HepG2 (cell line): ENCODE measurements at regions not wholly inside any gene's neighbourhood (a gene's known extent, or its start where the extent isn't known, plus 50 kb on each side); places are given as distances from the start of the nearest gene placed in this dataset.

Source experiments
- ATAC-seq: fragments of 200-7000 bp; cut with Tn5 transposase; 3 replicates; pipeline ENCODE4 v1.9.1; 2020; ENCODE audit warnings: mild to moderate bottlenecking, moderate library complexity
- BruUV-seq: library from RNA; stranded (reverse); fragments of 400-500 nt; replicated peaks from 2 replicates; lab custom pipeline; 2021; lab: Mats Ljungman, UMichigan
- CTCF ChIA-PET: fragments of 300-600 bp; formaldehyde crosslinking; extraction: SDS; loops from one replicate; lab custom pipeline; 2021; ENCODE audit warnings: low total read pairs, inconsistent platforms, low intra/inter-chr PET ratio; lab: Yijun Ruan, JAX
- POLR2A ChIA-PET: fragments of 350-600 bp; sonication (Branson Sonifier 250); formaldehyde crosslinking; loops from one replicate; lab custom pipeline; 2020; ENCODE audit warnings: antibody characterized with exemption, inconsistent platforms; lab: Yijun Ruan, JAX
- DNase-seq: peaks from one replicate; pipeline ENCODE4 v3.0.0-alpha.2; 2015; ENCODE audit warnings: low spot score
- FAIRE-seq: peaks from 3 replicates; lab custom pipeline; 2011; peaks lifted over from hg19 to GRCh38; lab: Jason Lieb, UNC
- H2AFZ ChIP-seq: one replicate; pipeline ENCODE4 v1.6.1; 2011; ENCODE audit warnings: low read length, inconsistent platforms
- H3K27ac ChIP-seq: fragments of 300-600 bp; 3 replicates; pipeline ENCODE4 v1.8.0; 2011; ENCODE audit warnings: mixed run types, mild to moderate bottlenecking, mixed read lengths, low read length, inconsistent platforms; ENCODE audit not compliant: insufficient read depth; ENCODE audit errors: extremely low read length
- H3K27me3 ChIP-seq, 2 experiments: fragments of 200-600 bp in 1 of 2; 2 replicates in 1 of 2; 3 replicates in 1 of 2; pipeline versions ENCODE4 v1.6.0 to v1.8.0; 2011; ENCODE audit warnings: low read length in 2 of 2, mild to moderate bottlenecking in 2 of 2, moderate library complexity in 2 of 2, inconsistent platforms in 1 of 2; ENCODE audit not compliant: insufficient read depth in 2 of 2, control insufficient read depth in 1 of 2
- H3K36me3 ChIP-seq, 2 experiments: fragments of 200-600 bp in 1 of 2; replicated peaks in 1 of 2; 2 replicates in 1 of 2; 3 replicates in 1 of 2; pipeline versions ENCODE4 v1.5.1 to v1.8.0; 2011; ENCODE audit warnings: low read length in 2 of 2, inconsistent platforms in 1 of 2; ENCODE audit not compliant: insufficient read depth in 2 of 2, control insufficient read depth in 1 of 2
- H3K4me1 ChIP-seq: 2 replicates; pipeline ENCODE4 v1.5.1; 2012; ENCODE audit warnings: low read length, inconsistent platforms; ENCODE audit not compliant: insufficient read depth
- H3K4me2 ChIP-seq: 2 replicates; pipeline ENCODE4 v1.6.0; 2011; ENCODE audit warnings: low read depth, low read length, inconsistent platforms
- H3K4me3 ChIP-seq, 3 experiments: fragments of 200-600 bp in 1 of 3; sonication (generic), shearing (Covaris generic) in 1 of 3; replicated peaks in 1 of 3; 2 replicates each; pipeline ENCODE4 v1.5.1; 2011 to 2016; ENCODE audit warnings: low read length in 3 of 3, inconsistent platforms in 2 of 3, low read depth in 2 of 3, mild to moderate bottlenecking in 2 of 3, control low read depth in 1 of 3, mixed read lengths in 1 of 3; ENCODE audit not compliant: insufficient read depth in 1 of 3
- H3K79me2 ChIP-seq: one replicate; pipeline ENCODE4 v1.6.1; 2011; ENCODE audit warnings: low read length, inconsistent platforms; ENCODE audit not compliant: insufficient read depth
- H3K9ac ChIP-seq: 2 replicates; pipeline ENCODE4 v1.6.0; 2011; ENCODE audit warnings: mild to moderate bottlenecking, low read depth, low read length, inconsistent platforms; ENCODE audit not compliant: insufficient read depth
- H3K9me3 ChIP-seq: 2 replicates; pipeline ENCODE4 v1.5.1; 2012; ENCODE audit warnings: mild to moderate bottlenecking, low read length
- H4K20me1 ChIP-seq: 2 replicates; pipeline ENCODE4 v1.6.0; 2011; ENCODE audit warnings: inconsistent platforms, mild to moderate bottlenecking, low read length, moderate library complexity; ENCODE audit not compliant: insufficient read depth
- ARID2 ChIP-seq: sonication (generic); formaldehyde crosslinking; IDR thresholded peaks from 2 replicates; pipeline ENCODE4 v1.8.1; 2022; ENCODE audit warnings: mild to moderate bottlenecking, missing genetic modification reagents, borderline replicate concordance
- NCOA5 ChIP-seq: sonication (generic); formaldehyde crosslinking; IDR thresholded peaks from 2 replicates; pipeline ENCODE4 v1.4.0; 2020; ENCODE audit warnings: missing genetic modification reagents
- POGZ ChIP-seq: sonication (generic); formaldehyde crosslinking; IDR thresholded peaks from 2 replicates; pipeline ENCODE4 v1.4.0; 2020; ENCODE audit warnings: mild to moderate bottlenecking, missing genetic modification reagents
- PRMT3 ChIP-seq: sonication (generic); formaldehyde crosslinking; IDR thresholded peaks from 2 replicates; pipeline ENCODE4 v1.8.1; 2022; ENCODE audit warnings: low read depth, mild to moderate bottlenecking, moderate library complexity, missing genetic modification reagents, borderline replicate concordance
- TBX2 ChIP-seq: sonication (generic); formaldehyde crosslinking; IDR thresholded peaks from 2 replicates; pipeline ENCODE4 v1.5.0; 2020; ENCODE audit warnings: missing genetic modification reagents, mild to moderate bottlenecking, borderline replicate concordance
- WGBS: methylation state at CpG from one replicate; pipeline ENCODE4 v1.1.6; 2017; ENCODE audit warnings: low lambda C conversion rate; 5-methylcytosine and 5-hydroxymethylcytosine counted together
- in situ Hi-C: cut with HindIII; loops from 2 replicates; pipeline ENCODE4 v1.10.0; 2017; ENCODE audit warnings: low pct_unique_long_range_greater_than_20kb; ENCODE audit not compliant: extremely low pct_ligation_motif_present
- intact Hi-C: fragments of 100-400 bp; cut with micrococcal nuclease; formaldehyde crosslinking; loops from one replicate; pipeline ENCODE4 v1.10.0; 2022; ENCODE audit not compliant: unreplicated experiment
- TF ChIP-seq, protein P1 (sequence below): sonication (generic); formaldehyde crosslinking; IDR thresholded peaks from 2 replicates; pipeline ENCODE4 v1.4.0; 2020; ENCODE audit warnings: missing genetic modification reagents, borderline replicate concordance
- TF ChIP-seq, protein P2 (sequence below): sonication (generic); formaldehyde crosslinking; conservative IDR thresholded peaks from 2 replicates; pipeline ENCODE4 v1.4.0; 2020; ENCODE audit warnings: mild to moderate bottlenecking, missing genetic modification reagents, moderate library complexity
- TF ChIP-seq, protein P3 (sequence below): sonication (generic); formaldehyde crosslinking; IDR thresholded peaks from 2 replicates; pipeline ENCODE4 v1.4.0; 2020; ENCODE audit warnings: missing genetic modification reagents; ENCODE audit errors: not compliant biosample characterization

DNA sequence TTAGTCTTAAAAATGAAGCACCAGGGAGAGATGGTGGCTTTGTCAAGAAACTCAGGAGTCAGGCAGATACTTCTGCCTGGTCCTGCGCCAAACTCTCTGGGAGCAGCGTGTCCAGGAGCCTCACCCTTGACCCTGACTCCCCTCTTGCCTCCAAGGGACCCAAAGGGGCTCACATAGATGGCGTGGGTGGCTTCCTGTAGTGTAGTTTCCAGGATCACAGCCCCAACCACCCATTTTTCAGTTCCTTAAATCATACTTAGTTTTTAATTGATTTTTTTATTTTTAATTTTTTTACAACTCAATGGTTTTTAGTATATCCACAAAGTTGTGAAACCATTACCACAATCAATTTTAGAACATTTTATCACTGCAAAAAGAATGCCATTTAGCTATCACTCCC, 107.7 kb upstream of the IGSF21 start:
- H3K79me2 ChIP-seq, result no peaks in the 10 kb centered on the region
- no peak for DNase-seq
- H3K9me3 ChIP-seq, result no peaks in the 10 kb centered on the region
- POLR2A ChIA-PET, result no interaction called here
- no peaks in the 10 kb centered on the region for H3K4me1 ChIP-seq
- in situ Hi-C loops (loop anchor here (5.0 kb wide), 1 partner anchor 78 kb away; no protein-coding TSS in a partner anchor), intact Hi-C loops (loop anchor here (2.0 kb wide), 1 partner anchor 77 kb away; no protein-coding TSS in a partner anchor)
- no peak overlapping the region for H3K4me2 ChIP-seq
- no peak overlapping the region for H3K4me3 ChIP-seq
- TF ChIP-seq, protein P1, sequence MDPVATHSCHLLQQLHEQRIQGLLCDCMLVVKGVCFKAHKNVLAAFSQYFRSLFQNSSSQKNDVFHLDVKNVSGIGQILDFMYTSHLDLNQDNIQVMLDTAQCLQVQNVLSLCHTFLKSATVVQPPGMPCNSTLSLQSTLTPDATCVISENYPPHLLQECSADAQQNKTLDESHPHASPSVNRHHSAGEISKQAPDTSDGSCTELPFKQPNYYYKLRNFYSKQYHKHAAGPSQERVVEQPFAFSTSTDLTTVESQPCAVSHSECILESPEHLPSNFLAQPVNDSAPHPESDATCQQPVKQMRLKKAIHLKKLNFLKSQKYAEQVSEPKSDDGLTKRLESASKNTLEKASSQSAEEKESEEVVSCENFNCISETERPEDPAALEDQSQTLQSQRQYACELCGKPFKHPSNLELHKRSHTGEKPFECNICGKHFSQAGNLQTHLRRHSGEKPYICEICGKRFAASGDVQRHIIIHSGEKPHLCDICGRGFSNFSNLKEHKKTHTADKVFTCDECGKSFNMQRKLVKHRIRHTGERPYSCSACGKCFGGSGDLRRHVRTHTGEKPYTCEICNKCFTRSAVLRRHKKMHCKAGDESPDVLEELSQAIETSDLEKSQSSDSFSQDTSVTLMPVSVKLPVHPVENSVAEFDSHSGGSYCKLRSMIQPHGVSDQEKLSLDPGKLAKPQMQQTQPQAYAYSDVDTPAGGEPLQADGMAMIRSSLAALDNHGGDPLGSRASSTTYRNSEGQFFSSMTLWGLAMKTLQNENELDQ (CRISPR knock-in tag), result no peak
- TF ChIP-seq PRMT3 (no peak), POGZ (CRISPR knock-in tag) (no peak), TBX2 (CRISPR knock-in tag) (no peak), NCOA5 (no peak), ARID2 (no peak)
- TF ChIP-seq, protein P2, sequence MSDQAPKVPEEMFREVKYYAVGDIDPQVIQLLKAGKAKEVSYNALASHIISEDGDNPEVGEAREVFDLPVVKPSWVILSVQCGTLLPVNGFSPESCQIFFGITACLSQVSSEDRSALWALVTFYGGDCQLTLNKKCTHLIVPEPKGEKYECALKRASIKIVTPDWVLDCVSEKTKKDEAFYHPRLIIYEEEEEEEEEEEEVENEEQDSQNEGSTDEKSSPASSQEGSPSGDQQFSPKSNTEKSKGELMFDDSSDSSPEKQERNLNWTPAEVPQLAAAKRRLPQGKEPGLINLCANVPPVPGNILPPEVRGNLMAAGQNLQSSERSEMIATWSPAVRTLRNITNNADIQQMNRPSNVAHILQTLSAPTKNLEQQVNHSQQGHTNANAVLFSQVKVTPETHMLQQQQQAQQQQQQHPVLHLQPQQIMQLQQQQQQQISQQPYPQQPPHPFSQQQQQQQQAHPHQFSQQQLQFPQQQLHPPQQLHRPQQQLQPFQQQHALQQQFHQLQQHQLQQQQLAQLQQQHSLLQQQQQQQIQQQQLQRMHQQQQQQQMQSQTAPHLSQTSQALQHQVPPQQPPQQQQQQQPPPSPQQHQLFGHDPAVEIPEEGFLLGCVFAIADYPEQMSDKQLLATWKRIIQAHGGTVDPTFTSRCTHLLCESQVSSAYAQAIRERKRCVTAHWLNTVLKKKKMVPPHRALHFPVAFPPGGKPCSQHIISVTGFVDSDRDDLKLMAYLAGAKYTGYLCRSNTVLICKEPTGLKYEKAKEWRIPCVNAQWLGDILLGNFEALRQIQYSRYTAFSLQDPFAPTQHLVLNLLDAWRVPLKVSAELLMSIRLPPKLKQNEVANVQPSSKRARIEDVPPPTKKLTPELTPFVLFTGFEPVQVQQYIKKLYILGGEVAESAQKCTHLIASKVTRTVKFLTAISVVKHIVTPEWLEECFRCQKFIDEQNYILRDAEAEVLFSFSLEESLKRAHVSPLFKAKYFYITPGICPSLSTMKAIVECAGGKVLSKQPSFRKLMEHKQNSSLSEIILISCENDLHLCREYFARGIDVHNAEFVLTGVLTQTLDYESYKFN (CRISPR knock-in tag), result no peak
- TF ChIP-seq, protein P3, sequence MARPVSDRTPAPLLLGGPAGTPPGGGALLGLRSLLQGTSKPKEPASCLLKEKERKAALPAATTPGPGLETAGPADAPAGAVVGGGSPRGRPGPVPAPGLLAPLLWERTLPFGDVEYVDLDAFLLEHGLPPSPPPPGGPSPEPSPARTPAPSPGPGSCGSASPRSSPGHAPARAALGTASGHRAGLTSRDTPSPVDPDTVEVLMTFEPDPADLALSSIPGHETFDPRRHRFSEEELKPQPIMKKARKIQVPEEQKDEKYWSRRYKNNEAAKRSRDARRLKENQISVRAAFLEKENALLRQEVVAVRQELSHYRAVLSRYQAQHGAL (CRISPR knock-in tag), result no peak
- peaks cover 2 to 6% of the 10 kb centered on the region in 2 experiments; a peak in 1 of 5 replicates for H3K27me3 ChIP-seq
- no peak for ATAC-seq
- no peak overlapping the region for H2AFZ ChIP-seq
- CTCF ChIA-PET, result no interaction called here
- WGBS, result 0% methylated on average over 3 of the region's 3 CpGs
- FAIRE-seq, result no peak
- H3K27ac ChIP-seq, result no peak overlapping the region
- no peaks in the 10 kb centered on the region for H3K36me3 ChIP-seq
- no TSS peak for BruUV-seq
- H3K9ac ChIP-seq, result no peak overlapping the region
- no peaks in the 10 kb centered on the region for H4K20me1 ChIP-seq
